Prostate gland (tissue), 2 donors: ENCODE measurements at regions not wholly inside any gene's neighbourhood (a gene's known extent, or its start where the extent isn't known, plus 50 kb on each side); places are given as distances from the start of the nearest gene placed in this dataset.

ENCODE experiments used
- DNase-seq: peaks from one replicate; pipeline ENCODE4 v3.0.0-alpha.2; 2019; ENCODE audit warnings: low spot score
- H3K27ac ChIP-seq, 2 donors: fragments of 200-600 bp; sonication (generic); 2 replicates each; pipeline ENCODE4 v1.5.1; 2017 to 2019
- H3K27me3 ChIP-seq: fragments of 200-600 bp; sonication (generic); replicated peaks from 2 replicates; pipeline ENCODE4 v1.5.1; 2019; ENCODE audit not compliant: insufficient read depth
- H3K36me3 ChIP-seq, 2 donors: fragments of 200-600 bp; sonication (generic); 1 replicate in 1 of 2; 2 replicates in 1 of 2; pipeline versions ENCODE4 v1.5.1 to v1.8.1; 2017 to 2019
- H3K4me1 ChIP-seq: fragments of 200-600 bp; sonication (generic); replicated peaks from 2 replicates; pipeline ENCODE4 v1.5.1; 2019
- H3K4me3 ChIP-seq, 2 donors: fragments of 200-600 bp; sonication (generic); 2 replicates each; pipeline ENCODE4 v1.5.1; 2017 to 2019
- H3K9me3 ChIP-seq: fragments of 200-600 bp; sonication (generic); 2 replicates; pipeline ENCODE4 v1.5.1; 2017
- CTCF ChIP-seq, 4 experiments: fragments of 200-600 bp in 2 of 4; fragments of 450-650 bp in 2 of 4; sonication (generic) in 2 of 4; IDR thresholded peaks; 1 replicate in 3 of 4; 2 replicates in 1 of 4; pipeline ENCODE4 v1.5.1; 2016 to 2019; ENCODE audit warnings: antibody characterized with exemption in 4 of 4, mild to moderate bottlenecking in 2 of 4, moderate library complexity in 2 of 4
- POLR2A ChIP-seq: fragments of 450-650 bp; IDR thresholded peaks from one replicate; pipeline ENCODE4 v1.6.1; 2016; ENCODE audit warnings: antibody characterized with exemption, mild to moderate bottlenecking
- POLR2AphosphoS5 ChIP-seq: sonication (generic); formaldehyde crosslinking; IDR thresholded peaks from one replicate; pipeline ENCODE4 v1.6.1; 2017; ENCODE audit warnings: antibody characterized with exemption
- WGBS: methylation state at CpG from one replicate; pipeline ENCODE4 v1.1.5; 2018; 5-methylcytosine and 5-hydroxymethylcytosine counted together
- intact Hi-C: fragments of 100-400 bp; cut with DNase I; formaldehyde crosslinking; loops from one replicate; pipeline ENCODE4 v1.14.2; 2022

DNA sequence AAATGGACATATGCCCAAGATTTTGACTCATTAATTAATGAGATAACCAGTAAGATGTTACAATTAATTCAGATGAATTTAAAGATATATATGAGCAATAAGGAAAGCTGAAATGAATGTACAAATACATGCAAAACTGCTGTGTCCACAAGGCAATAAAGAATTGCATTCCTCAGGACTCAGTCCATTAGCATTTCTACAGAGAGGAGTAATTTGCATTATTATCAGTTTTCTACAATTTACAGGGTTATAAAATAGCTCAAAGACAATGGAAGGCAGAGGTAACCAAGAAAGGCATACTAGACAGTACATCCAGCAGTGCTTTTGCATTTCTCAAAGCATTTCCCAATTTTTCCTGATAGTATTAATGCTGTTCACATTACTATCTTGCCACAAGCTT is 377.1 kb upstream of the GOLIM4 start:
- H3K27ac ChIP-seq: no peak overlapping the region
- DNase-seq: no peak
- intact Hi-C loops: no loop called here
- no peaks in the 10 kb centered on the region for H3K27me3 ChIP-seq
- H3K9me3 ChIP-seq: no peaks in the 10 kb centered on the region
- H3K36me3 ChIP-seq: no peaks in the 10 kb centered on the region
- TF ChIP-seq POLR2AphosphoS5: no peak
- no peak overlapping the region for H3K4me3 ChIP-seq
- no peaks in the 10 kb centered on the region for H3K4me1 ChIP-seq

DNA sequence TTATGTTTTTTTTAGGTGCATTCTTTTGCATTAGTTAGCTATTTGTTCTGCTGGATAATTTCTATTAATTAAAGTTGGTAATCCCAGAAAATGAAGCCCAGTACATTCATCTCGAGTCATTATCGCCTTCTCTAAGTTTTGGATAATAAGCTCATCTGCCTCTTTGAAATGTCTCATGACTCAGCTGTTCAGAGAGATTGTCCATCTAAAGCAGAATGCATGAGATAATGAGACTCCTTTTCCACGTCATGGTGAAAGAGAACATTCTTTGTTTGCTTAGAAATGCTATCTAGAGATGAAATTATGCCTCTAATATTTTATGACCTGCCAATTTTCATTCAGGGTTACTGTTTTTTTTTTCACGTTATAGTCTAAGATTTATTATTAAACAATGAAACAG is 374.7 kb upstream of the GOLIM4 start:
- WGBS: 81% methylated on average over 4 of the region's 4 CpGs
- no peaks in the 10 kb centered on the region for H3K36me3 ChIP-seq
- no peaks in the 10 kb centered on the region for H3K27me3 ChIP-seq
- H3K9me3 ChIP-seq: no peaks in the 10 kb centered on the region
- TF ChIP-seq POLR2A (no peak), CTCF (IDR thresholded peaks at IDR 0.05) (no peak), POLR2AphosphoS5 (no peak)
- H3K27ac ChIP-seq: no peak overlapping the region
- intact Hi-C loops: no loop called here
- no peak overlapping the region for H3K4me3 ChIP-seq
- H3K4me1 ChIP-seq: no peaks in the 10 kb centered on the region
- DNase-seq: no peak

GRCh38 chr3:168469436-168469835 is 373.7 kb upstream of the GOLIM4 start:
- Histone ChIP-seq H3K4me1 (no peaks in the 10 kb centered on the region), H3K27ac (no peak overlapping the region), H3K4me3 (no peak overlapping the region), H3K36me3 (no peaks in the 10 kb centered on the region), H3K9me3 (no peaks in the 10 kb centered on the region), H3K27me3 (no peaks in the 10 kb centered on the region)
- no peak for DNase-seq
- intact Hi-C loops: no loop called here
- no peak for TF ChIP-seq CTCF (IDR thresholded peaks at IDR 0.05)
- no peak for TF ChIP-seq POLR2A
- no peak for TF ChIP-seq POLR2AphosphoS5
- 64% methylated on average over 3 of the region's 3 CpGs for WGBS

GRCh38 chr3:168467115-168467714 is 371.5 kb upstream of the GOLIM4 start:
- intact Hi-C loops: no loop called here
- DNase-seq: no peak
- 72% methylated on average over 6 of the region's 6 CpGs for WGBS

DNA sequence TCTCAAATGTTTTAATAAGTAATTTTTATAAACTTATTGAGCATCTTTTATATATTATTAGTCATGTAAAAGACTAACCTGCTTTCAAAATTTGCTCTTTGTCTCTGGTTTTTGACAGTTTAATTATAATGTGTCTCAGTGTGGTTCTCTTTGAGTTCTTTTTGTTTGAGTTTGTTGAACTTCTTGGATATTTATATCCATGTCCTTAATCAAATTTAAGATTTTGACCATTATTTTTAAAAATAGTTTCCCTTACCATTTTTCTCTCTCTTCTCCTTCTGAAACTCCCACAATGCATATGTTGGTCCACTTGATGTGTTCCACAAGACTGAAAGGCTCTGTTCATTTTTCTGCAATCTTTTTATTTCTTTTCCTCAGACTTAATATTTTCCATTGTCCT is 366.1 kb upstream of the GOLIM4 start:
- Histone ChIP-seq H3K36me3 (no peaks in the 10 kb centered on the region), H3K4me1 (no peaks in the 10 kb centered on the region), H3K9me3 (no peaks in the 10 kb centered on the region), H3K27ac (no peak overlapping the region), H3K27me3 (no peaks in the 10 kb centered on the region), H3K4me3 (no peak overlapping the region)
- DNase-seq: no peak
- no peak for TF ChIP-seq POLR2AphosphoS5
- no peak for TF ChIP-seq POLR2A
- no peak for TF ChIP-seq CTCF (IDR thresholded peaks at IDR 0.05)
- intact Hi-C loops: no loop called here

More at GRCh38 chr3:168467115-168467714, 371.5 kb upstream of the GOLIM4 start:
- Histone ChIP-seq H3K27ac (no peak overlapping the region), H3K36me3 (no peaks in the 10 kb centered on the region), H3K27me3 (no peaks in the 10 kb centered on the region), H3K9me3 (no peaks in the 10 kb centered on the region), H3K4me3 (no peak overlapping the region), H3K4me1 (no peaks in the 10 kb centered on the region)
- TF ChIP-seq CTCF (IDR thresholded peaks at IDR 0.05): peak in 1 of 4 experiments; percentile 10
- TF ChIP-seq POLR2A: no peak
- no peak for TF ChIP-seq POLR2AphosphoS5
